Common myeloid progenitor, CD34-positive (primary cell): ENCODE measurements at regions not wholly inside any gene's neighbourhood (a gene's known extent, or its start where the extent isn't known, plus 50 kb on each side); places are given as distances from the start of the nearest gene placed in this dataset.

ENCODE experiments used
- CTCF ChIA-PET: fragments of 350-600 bp; sonication (Branson Sonifier 250); formaldehyde crosslinking; loops from one replicate; lab custom pipeline; 2021; ENCODE audit warnings: antibody characterized with exemption; lab: Charles Lee
- POLR2A ChIA-PET: fragments of 350-600 bp; sonication (Branson Sonifier 250); formaldehyde crosslinking; loops from one replicate; lab custom pipeline; 2021; ENCODE audit warnings: antibody characterized with exemption; lab: Charles Lee
- DNase-seq, 3 donors: peaks; one replicate each; pipeline versions ENCODE4 v3.0.0 to v3.0.0-alpha.2; 2013
- H3K27ac ChIP-seq, 2 experiments: 1 replicate in 1 of 2; 2 replicates in 1 of 2; pipeline ENCODE4 v1.7.0; 2013; ENCODE audit warnings: inconsistent platforms in 2 of 2, low read length in 2 of 2, mild to moderate bottlenecking in 2 of 2, low read depth in 1 of 2, moderate library complexity in 1 of 2; ENCODE audit not compliant: severe bottlenecking in 2 of 2, insufficient read depth in 1 of 2, poor library complexity in 1 of 2
- H3K27me3 ChIP-seq, 5 experiments: replicated peaks in 2 of 5; 1 replicate in 3 of 5; 2 replicates in 2 of 5; pipeline versions ENCODE4 v1.6.1 to v1.7.0; 2013; ENCODE audit warnings: low read length in 4 of 5, mild to moderate bottlenecking in 2 of 5, moderate library complexity in 2 of 5, inconsistent platforms in 1 of 5; ENCODE audit not compliant: insufficient read depth in 5 of 5, control insufficient read depth in 4 of 5
- H3K36me3 ChIP-seq, 4 experiments: 1 replicate in 2 of 4; 2 replicates in 2 of 4; pipeline versions ENCODE4 v1.6.1 to v1.7.0; 2013; ENCODE audit warnings: low read length in 3 of 4, control low read depth in 1 of 4, mild to moderate bottlenecking in 1 of 4; ENCODE audit not compliant: control insufficient read depth in 4 of 4, insufficient read depth in 4 of 4
- H3K4me1 ChIP-seq, 4 experiments: 1 replicate in 3 of 4; 2 replicates in 1 of 4; pipeline versions ENCODE4 v1.6.1 to v1.7.1; 2013; ENCODE audit warnings: low read length in 3 of 4, mild to moderate bottlenecking in 3 of 4, control low read depth in 1 of 4, inconsistent platforms in 1 of 4, moderate library complexity in 1 of 4; ENCODE audit not compliant: control insufficient read depth in 4 of 4, insufficient read depth in 4 of 4; ENCODE audit errors: control extremely low read depth in 1 of 4
- H3K4me3 ChIP-seq, 7 experiments: 1 replicate in 4 of 7; 2 replicates in 3 of 7; pipeline versions ENCODE4 v1.5.1 to v1.7.0; 2013; ENCODE audit warnings: mild to moderate bottlenecking in 7 of 7, low read length in 6 of 7, moderate library complexity in 6 of 7, inconsistent platforms in 2 of 7, low read depth in 2 of 7, control low read depth in 1 of 7; ENCODE audit not compliant: insufficient read depth in 4 of 7, control insufficient read depth in 1 of 7; ENCODE audit errors: extremely low read depth in 1 of 7
- H3K9me3 ChIP-seq, 5 experiments: 1 replicate in 4 of 5; 2 replicates in 1 of 5; pipeline versions ENCODE4 v1.6.1 to v1.7.1; 2013; ENCODE audit warnings: low read length in 4 of 5, mild to moderate bottlenecking in 2 of 5, inconsistent platforms in 1 of 5, low read depth in 1 of 5, moderate library complexity in 1 of 5; ENCODE audit not compliant: control insufficient read depth in 4 of 5, insufficient read depth in 2 of 5; ENCODE audit errors: control extremely low read depth in 1 of 5
- WGBS: methylation state at CpG from one replicate; pipeline ENCODE4 v1.1.5; 2013; ENCODE audit not compliant: insufficient coverage; 5-methylcytosine and 5-hydroxymethylcytosine counted together

GRCh38 chr9:38233343-38233742 is 159.2 kb upstream of the ALDH1B1 start:
- ChIA-PET POLR2A (no interaction called here), CTCF (interaction anchor here (1.3 to 2.5 kb wide), 2 partner anchors 11 to 31 kb away, joined by 3 to 9 read pairs; no protein-coding TSS in a partner anchor)
- Histone ChIP-seq H3K27me3 (no peaks in the 10 kb centered on the region), H3K4me3 (no peak overlapping the region), H3K9me3 (no peaks in the 10 kb centered on the region), H3K4me1 (peaks cover 0 to 12% (median 8%) of the 10 kb centered on the region in 4 experiments), H3K27ac (no peak overlapping the region), H3K36me3 (no peaks in the 10 kb centered on the region)
- peak; percentile 10 to 90 (median 86) for DNase-seq
- WGBS = 49% methylated on average over 10 of the region's 10 CpGs

DNA sequence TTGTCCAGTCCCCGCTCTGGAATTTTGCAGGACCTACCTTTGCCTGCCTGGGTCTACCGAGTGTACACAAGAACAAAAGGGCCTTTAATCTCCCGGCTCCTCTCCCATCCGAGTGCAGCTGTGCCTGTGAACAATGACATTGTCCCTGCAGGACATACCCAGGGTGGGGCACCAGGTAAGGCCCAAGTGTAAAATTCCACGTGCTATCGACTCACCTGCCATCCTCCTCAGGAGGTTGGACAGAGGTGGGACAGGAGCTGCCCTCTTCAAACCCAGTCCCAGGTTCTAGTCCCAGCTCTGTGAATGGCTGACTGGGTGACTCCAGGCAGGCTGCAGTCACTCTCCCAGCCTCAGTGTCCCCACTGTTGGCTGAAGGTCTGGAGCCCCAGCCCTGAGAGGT is 159.6 kb upstream of the ALDH1B1 start:
- H3K27ac ChIP-seq = no peak overlapping the region
- ChIA-PET POLR2A (no interaction called here), CTCF (interaction anchor here (1.3 kb wide), 1 partner anchor 31 kb away, joined by 3 read pairs; no protein-coding TSS in a partner anchor)
- H3K27me3 ChIP-seq = no peaks in the 10 kb centered on the region
- WGBS = 98% methylated on average over 6 of the region's 6 CpGs
- DNase-seq = no peak
- H3K36me3 ChIP-seq = no peaks in the 10 kb centered on the region
- H3K9me3 ChIP-seq = no peaks in the 10 kb centered on the region
- H3K4me1 ChIP-seq = peaks cover 0 to 15% (median 11%) of the 10 kb centered on the region in 4 experiments
- H3K4me3 ChIP-seq = no peak overlapping the region

- peaks cover 0 to 29% (median 25%) of the 10 kb centered on the region in 4 experiments for H3K4me1 ChIP-seq
- POLR2A ChIA-PET = no interaction called here
- WGBS = 86% methylated on average over 13 of the region's 13 CpGs
- CTCF ChIA-PET = no interaction called here
- H3K4me3 ChIP-seq = no peak overlapping the region
- DNase-seq = no peak
- H3K27ac ChIP-seq = no peak overlapping the region
- no peaks in the 10 kb centered on the region for H3K9me3 ChIP-seq
- H3K27me3 ChIP-seq = no peaks in the 10 kb centered on the region
- H3K36me3 ChIP-seq = no peaks in the 10 kb centered on the region
Observed at GRCh38 chr9:38229504-38230155, 160.6 kb upstream of the SHB start.

DNA sequence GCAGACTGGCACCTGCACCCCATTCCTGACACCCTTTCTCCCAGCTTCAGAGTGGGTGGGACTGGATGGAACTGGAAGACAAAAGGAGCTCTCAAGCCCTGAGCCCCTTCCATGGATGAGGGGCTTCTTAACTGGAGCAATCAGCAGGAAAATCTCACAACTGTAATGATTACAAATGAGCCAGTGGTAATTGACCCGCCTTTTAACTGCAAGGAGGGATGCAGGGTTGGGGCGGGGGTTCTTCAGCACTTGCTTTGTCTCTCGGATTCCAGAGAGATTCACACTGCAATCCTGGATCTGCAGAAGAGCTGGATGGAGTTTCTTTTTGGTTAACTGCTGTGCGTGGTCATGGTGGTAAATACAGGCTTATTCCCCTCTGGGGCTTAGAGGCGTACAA is 160.1 kb upstream of the SHB start:
- DNase-seq = no peak
- CTCF ChIA-PET = no interaction called here
- 95% methylated on average over 4 of the region's 5 CpGs for WGBS
- POLR2A ChIA-PET = no interaction called here
- H3K9me3 ChIP-seq = no peaks in the 10 kb centered on the region
- no peaks in the 10 kb centered on the region for H3K27me3 ChIP-seq
- H3K4me1 ChIP-seq = peaks cover 0 to 29% (median 25%) of the 10 kb centered on the region in 4 experiments
- no peak overlapping the region for H3K27ac ChIP-seq
- no peaks in the 10 kb centered on the region for H3K36me3 ChIP-seq
- H3K4me3 ChIP-seq = no peak overlapping the region

GRCh38 chr9:38228331-38229103 is 159.5 kb upstream of the SHB start:
- DNase-seq = peak in 1 of 3 donors; percentile 16
- no peaks in the 10 kb centered on the region for H3K27me3 ChIP-seq
- no peak overlapping the region for H3K27ac ChIP-seq
- 78% methylated on average over 4 of the region's 13 CpGs for WGBS
- CTCF ChIA-PET = interaction anchor here (1.3 kb wide), 1 partner anchor 141 kb away, joined by 4 read pairs; no protein-coding TSS in a partner anchor
- no peaks in the 10 kb centered on the region for H3K9me3 ChIP-seq
- no peaks in the 10 kb centered on the region for H3K36me3 ChIP-seq
- no peak overlapping the region for H3K4me3 ChIP-seq
- H3K4me1 ChIP-seq = peaks cover 0 to 23% (median 23%) of the 10 kb centered on the region in 4 experiments
- POLR2A ChIA-PET = no interaction called here

DNA sequence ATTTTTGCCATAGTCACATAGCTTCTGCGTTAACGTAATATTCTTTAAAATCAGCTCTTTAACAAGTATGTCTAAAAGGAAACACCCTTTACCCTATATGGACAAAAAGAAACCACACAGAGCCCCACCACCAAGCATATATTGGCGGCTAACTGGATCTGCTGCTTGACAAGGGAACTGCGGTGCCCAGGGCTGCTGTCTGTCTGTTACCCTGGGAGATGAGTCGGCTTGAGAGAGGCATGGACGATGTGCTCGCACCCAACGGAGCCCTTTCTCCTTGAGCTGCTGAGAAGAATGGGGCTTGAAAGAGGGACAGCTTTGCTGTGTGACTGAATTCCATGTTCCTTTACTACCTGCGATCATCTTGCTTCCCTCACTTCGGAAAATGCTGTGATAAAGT is 158.6 kb upstream of the SHB start:
- Histone ChIP-seq H3K27ac (no peak overlapping the region), H3K9me3 (no peaks in the 10 kb centered on the region), H3K4me1 (peaks cover 0 to 18% (median 17%) of the 10 kb centered on the region in 4 experiments), H3K27me3 (no peaks in the 10 kb centered on the region), H3K4me3 (peak overlapping the region in 6 of 7 experiments; percentile 19 to 71 (median 46)), H3K36me3 (no peaks in the 10 kb centered on the region)
- WGBS = 17% methylated on average over 9 of the region's 10 CpGs
- CTCF ChIA-PET = interaction anchor here (0.7 to 1.3 kb wide), 3 partner anchors 9 to 140 kb away, joined by 3 to 4 read pairs (median 3); no protein-coding TSS in a partner anchor
- POLR2A ChIA-PET = interaction anchor here (0.6 kb wide), 1 partner anchor 18 kb away, joined by 5 read pairs; no protein-coding TSS in a partner anchor
- peak; percentile 23 to 79 (median 76) for DNase-seq
